ENCODE measurements at regions not wholly inside any gene's neighbourhood (a gene's known extent, or its start where the extent isn't known, plus 50 kb on each side); places are given as distances from the start of the nearest gene placed in this dataset.
"Not testable (repeated sequence)": the region's sequence is repeated elsewhere in the genome, so short reads cannot be mapped to it uniquely, and the experiment has no call there.

- DNase-seq, result no peak
Measured at GRCh38 chr1:143574891-143575520, 396.8 kb downstream of the FAM72C start.

- DNase-seq, result not testable (repeated sequence)
Measured at GRCh38 chr1:143572661-143573060, 399.1 kb downstream of the FAM72C start.

- not testable (repeated sequence) for DNase-seq
Measured at GRCh38 chr1:143563761-143564160, 408.0 kb downstream of the FAM72C start.

- no peak for DNase-seq
Measured at GRCh38 chr1:143553627-143554026, 418.2 kb downstream of the FAM72C start.

- not testable (repeated sequence) for DNase-seq
Measured at GRCh38 chr1:143504703-143505102, 467.1 kb downstream of the FAM72C start.

GRCh38 chr1:143504080-143504479 is 467.7 kb downstream of the FAM72C start:
- DNase-seq, result not testable (repeated sequence)

GRCh38 chr1:143503048-143503447 is 468.7 kb downstream of the FAM72C start:
- not testable (repeated sequence) for DNase-seq

GRCh38 chr1:143502038-143502437 is 469.7 kb downstream of the FAM72C start:
- DNase-seq, result not testable (repeated sequence)

GRCh38 chr1:143498059-143498749 is 473.6 kb downstream of the FAM72C start:
- DNase-seq, result not testable (repeated sequence)

GRCh38 chr1:143497374-143497747 is 474.4 kb downstream of the FAM72C start:
- no peak for DNase-seq

GRCh38 chr1:143496526-143497373 is 475.0 kb downstream of the FAM72C start:
- not testable (repeated sequence) for DNase-seq

Data from inflammatory macrophage treated with lipopolysaccharide for 1 hour (primary cell).